ENCODE measurements at regions not wholly inside any gene's neighbourhood (a gene's known extent, or its start where the extent isn't known, plus 50 kb on each side); places are given as distances from the start of the nearest gene placed in this dataset.
"Not testable (repeated sequence)": the region's sequence is repeated elsewhere in the genome, so short reads cannot be mapped to it uniquely, and the experiment has no call there.

DNA sequence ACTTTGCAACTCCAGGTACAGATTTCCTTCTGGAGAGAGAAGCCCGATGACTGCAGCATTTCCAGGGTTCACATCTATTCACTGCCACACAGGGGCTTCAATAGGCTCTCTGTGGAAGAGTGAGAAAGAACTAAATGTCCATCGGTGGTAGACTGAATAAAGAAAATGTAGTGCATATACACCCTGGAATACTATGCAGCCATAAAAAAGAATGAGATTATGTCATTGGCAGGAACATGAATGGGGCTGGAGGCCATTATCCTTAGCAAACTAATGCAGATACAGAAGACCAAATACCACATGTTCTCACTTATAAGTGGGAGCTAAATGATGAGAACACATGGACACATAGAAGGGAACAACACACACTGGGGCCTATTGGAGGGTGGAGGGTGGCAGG is 53.6 kb upstream of the SAMD5 start:
- TF ChIP-seq POLR2A, EP300, POLR2AphosphoS5 (IDR thresholded peaks at IDR 0.05): not testable (repeated sequence)
- TF ChIP-seq, protein P1, sequence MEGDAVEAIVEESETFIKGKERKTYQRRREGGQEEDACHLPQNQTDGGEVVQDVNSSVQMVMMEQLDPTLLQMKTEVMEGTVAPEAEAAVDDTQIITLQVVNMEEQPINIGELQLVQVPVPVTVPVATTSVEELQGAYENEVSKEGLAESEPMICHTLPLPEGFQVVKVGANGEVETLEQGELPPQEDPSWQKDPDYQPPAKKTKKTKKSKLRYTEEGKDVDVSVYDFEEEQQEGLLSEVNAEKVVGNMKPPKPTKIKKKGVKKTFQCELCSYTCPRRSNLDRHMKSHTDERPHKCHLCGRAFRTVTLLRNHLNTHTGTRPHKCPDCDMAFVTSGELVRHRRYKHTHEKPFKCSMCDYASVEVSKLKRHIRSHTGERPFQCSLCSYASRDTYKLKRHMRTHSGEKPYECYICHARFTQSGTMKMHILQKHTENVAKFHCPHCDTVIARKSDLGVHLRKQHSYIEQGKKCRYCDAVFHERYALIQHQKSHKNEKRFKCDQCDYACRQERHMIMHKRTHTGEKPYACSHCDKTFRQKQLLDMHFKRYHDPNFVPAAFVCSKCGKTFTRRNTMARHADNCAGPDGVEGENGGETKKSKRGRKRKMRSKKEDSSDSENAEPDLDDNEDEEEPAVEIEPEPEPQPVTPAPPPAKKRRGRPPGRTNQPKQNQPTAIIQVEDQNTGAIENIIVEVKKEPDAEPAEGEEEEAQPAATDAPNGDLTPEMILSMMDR (IDR thresholded peaks at IDR 0.05): not testable (repeated sequence)

All from suprapubic skin (tissue), 4 donors.